K562 (cell line): ENCODE measurements at regions not wholly inside any gene's neighbourhood (a gene's known extent, or its start where the extent isn't known, plus 50 kb on each side); places are given as distances from the start of the nearest gene placed in this dataset.

Source experiments
- ATAC-seq: fragments of 200-7000 bp; cut with Tn5 transposase; 3 replicates; pipeline ENCODE4 v1.9.1; 2020; ENCODE audit warnings: moderate library complexity
- BruUV-seq: library from RNA; stranded (reverse); fragments of 400-500 nt; replicated peaks from 2 replicates; lab custom pipeline; 2021; lab: Mats Ljungman, UMichigan
- CTCF ChIA-PET: fragments of 300-600 bp; formaldehyde crosslinking; extraction: SDS; loops from one replicate; lab custom pipeline; 2021; ENCODE audit warnings: low intra/inter-chr PET ratio; lab: Yijun Ruan, JAX
- POLR2A ChIA-PET: fragments of 300-600, 350-650 bp; sonication (Branson Sonifier 250); formaldehyde crosslinking; extraction: SDS; loops from one replicate; lab custom pipeline; 2021; ENCODE audit warnings: antibody characterized with exemption, inconsistent platforms; lab: Yijun Ruan, JAX
- DNase-seq, 4 experiments: peaks; one replicate each; pipeline versions ENCODE4 v3.0.0 to v3.0.0-alpha.2; 2011 to 2018; ENCODE audit warnings: low spot score in 3 of 4, mixed read lengths in 3 of 4; ENCODE audit errors: extremely low read depth in 1 of 4
- FAIRE-seq: peaks from 2 replicates; lab custom pipeline; 2011; peaks lifted over from hg19 to GRCh38; lab: Jason Lieb, UNC
- H2AFZ ChIP-seq: 2 replicates; pipeline ENCODE4 v1.6.0; 2011; ENCODE audit warnings: low read depth, low read length, control low read depth, inconsistent platforms
- H3K27ac ChIP-seq: fragments of 200-600 bp; 3 replicates; pipeline ENCODE4 v1.8.0; 2011; ENCODE audit warnings: low read depth, mild to moderate bottlenecking, control low read depth, inconsistent platforms, low read length, moderate library complexity, mixed read lengths; ENCODE audit errors: extremely low read depth
- H3K27me3 ChIP-seq, 2 experiments: fragments of 300-600 bp in 1 of 2; 2 replicates in 1 of 2; 3 replicates in 1 of 2; pipeline versions ENCODE4 v1.6.0 to v1.8.0; 2011; ENCODE audit warnings: inconsistent platforms in 2 of 2, low read length in 2 of 2, mild to moderate bottlenecking in 1 of 2, mixed read lengths in 1 of 2, moderate library complexity in 1 of 2; ENCODE audit not compliant: control insufficient read depth in 2 of 2, insufficient read depth in 2 of 2
- H3K36me3 ChIP-seq: fragments of 300-600 bp; 3 replicates; pipeline ENCODE4 v1.8.0; 2011; ENCODE audit warnings: mild to moderate bottlenecking, low read length, inconsistent platforms; ENCODE audit not compliant: control insufficient read depth, insufficient read depth
- H3K4me1 ChIP-seq, 2 experiments: fragments of 200-600 bp in 1 of 2; replicated peaks in 1 of 2; 2 replicates in 1 of 2; 3 replicates in 1 of 2; pipeline versions ENCODE4 v1.5.1 to v1.8.0; 2011; ENCODE audit warnings: inconsistent platforms in 2 of 2, low read length in 2 of 2, mild to moderate bottlenecking in 1 of 2, mixed read lengths in 1 of 2, moderate library complexity in 1 of 2; ENCODE audit not compliant: control insufficient read depth in 2 of 2, insufficient read depth in 2 of 2
- H3K4me2 ChIP-seq: 2 replicates; pipeline ENCODE4 v1.6.1; 2011; ENCODE audit warnings: low read length, control low read depth, inconsistent platforms, mixed read lengths; ENCODE audit not compliant: insufficient read depth
- H3K4me3 ChIP-seq: fragments of 200-600 bp; sonication (generic), shearing (Covaris generic); 2 replicates; pipeline ENCODE4 v1.5.1; 2016; ENCODE audit warnings: control low read depth, inconsistent platforms
- H3K79me2 ChIP-seq: fragments of 200-600 bp; 3 replicates; pipeline ENCODE4 v1.8.0; 2011; ENCODE audit warnings: low read length, inconsistent platforms; ENCODE audit not compliant: control insufficient read depth, insufficient read depth
- H3K9ac ChIP-seq, 2 experiments: 2 replicates each; pipeline versions ENCODE4 v1.6.0 to v1.6.1; 2011; ENCODE audit warnings: low read depth in 2 of 2, low read length in 2 of 2, control low read depth in 1 of 2, inconsistent platforms in 1 of 2, mild to moderate bottlenecking in 1 of 2, mixed read lengths in 1 of 2; ENCODE audit not compliant: insufficient read depth in 1 of 2
- H3K9me1 ChIP-seq: one replicate; pipeline ENCODE4 v1.6.0; 2011; ENCODE audit warnings: inconsistent platforms, mild to moderate bottlenecking, low read length, moderate library complexity; ENCODE audit not compliant: control insufficient read depth, insufficient read depth
- H3K9me3 ChIP-seq: replicated peaks from 2 replicates; pipeline ENCODE4 v1.5.1; 2011; ENCODE audit warnings: low read depth, low read length, inconsistent platforms; ENCODE audit not compliant: control insufficient read depth, insufficient read depth
- H4K20me1 ChIP-seq: replicated peaks from 2 replicates; pipeline ENCODE4 v1.6.1; 2011; ENCODE audit warnings: low read length, inconsistent platforms, mixed read lengths; ENCODE audit not compliant: control insufficient read depth, insufficient read depth
- ARHGAP35 ChIP-seq: fragments of 450-650 bp; IDR thresholded peaks from 2 replicates; pipeline ENCODE4 v1.6.1; 2018; ENCODE audit not compliant: partially characterized antibody
- CBX8 ChIP-seq: fragments of 200-600 bp; sonication (generic); IDR thresholded peaks from 2 replicates; pipeline ENCODE4 v1.6.1; 2012; ENCODE audit warnings: borderline replicate concordance, mixed run types, low read depth, mild to moderate bottlenecking, moderate library complexity, mixed read lengths, low read length, control low read depth, inconsistent platforms; ENCODE audit not compliant: poor library complexity, severe bottlenecking; ENCODE audit errors: extremely low read depth
- HDAC6 ChIP-seq: IDR thresholded peaks from 2 replicates; pipeline ENCODE4 v1.6.1; 2012; ENCODE audit warnings: low read depth, mild to moderate bottlenecking, control low read depth, inconsistent platforms, low read length, moderate library complexity
- KLF6 ChIP-seq: fragments of 250-450 bp; sonication (Bioruptor Pico); IDR thresholded peaks from 2 replicates; pipeline ENCODE4 v1.4.0; 2020; ENCODE audit warnings: mild to moderate bottlenecking, moderate library complexity, borderline replicate concordance
- TARDBP ChIP-seq: fragments of 450-650 bp; IDR thresholded peaks from 2 replicates; pipeline ENCODE4 v1.6.1; 2016
- U2AF1 ChIP-seq: fragments of 200-400 bp; formaldehyde crosslinking; optimal IDR thresholded peaks from 2 replicates; pipeline ENCODE3; 2017; ENCODE audit warnings: mild to moderate bottlenecking, low read depth, low read length, moderate library complexity
- ZNF707 ChIP-seq: fragments of 250-450 bp; sonication (Bioruptor Pico); conservative IDR thresholded peaks from 2 replicates; pipeline ENCODE4 v1.8.0; 2022; ENCODE audit warnings: inconsistent platforms, mild to moderate bottlenecking, moderate library complexity
- WGBS: fragments of 100-300 bp; shearing (Covaris generic); methylation state at CpG from one replicate; pipeline ENCODE4 v1.1.6; 2016; ENCODE audit warnings: low coverage, mixed read lengths; ENCODE audit not compliant: insufficient coverage; ENCODE audit errors: missing lambda C conversion rate; 5-methylcytosine and 5-hydroxymethylcytosine counted together
- in situ Hi-C: fragments of 300-500 bp; cut with MboI; formaldehyde crosslinking; loops from 4 replicates; pipeline ENCODE4 v1.15.0; 2018; ENCODE audit warnings: inconsistent platforms, mixed read lengths
- intact Hi-C: fragments of 100-400 bp; cut with micrococcal nuclease; formaldehyde crosslinking; loops from 2 replicates; pipeline ENCODE4 v1.14.2; 2022
- TF ChIP-seq, protein P1 (sequence below): sonication (generic); formaldehyde crosslinking; IDR thresholded peaks from 2 replicates; pipeline ENCODE4 v1.8.0; 2022; ENCODE audit warnings: mild to moderate bottlenecking, low read depth, missing genetic modification reagents

DNA sequence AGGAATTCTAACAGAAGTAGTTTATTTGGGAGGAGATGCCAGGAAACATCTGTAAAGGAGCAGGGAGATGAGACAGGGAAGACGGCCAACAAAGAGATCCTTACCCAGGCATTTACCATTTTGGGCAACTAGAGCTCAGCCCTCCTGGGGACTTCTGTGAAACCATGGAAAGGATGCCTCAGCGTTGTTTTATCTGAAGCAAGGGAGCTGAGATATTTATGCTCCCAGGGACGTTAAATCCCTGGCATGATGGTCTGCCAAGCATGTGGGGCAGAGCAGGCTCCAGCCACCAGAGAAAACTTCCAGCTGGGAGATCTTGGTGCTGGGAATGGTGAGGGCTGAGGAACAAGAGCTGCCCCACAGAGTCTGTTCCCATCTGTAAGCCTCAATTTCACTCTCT lies 114.8 kb upstream of the FOXF1 start:
- H3K36me3 ChIP-seq, result no peaks in the 10 kb centered on the region
- no TSS peak for BruUV-seq
- TF ChIP-seq HDAC6 (no peak), CBX8 (no peak), KLF6 (CRISPR knock-in tag) (no peak), ARHGAP35 (no peak), ZNF707 (CRISPR knock-in tag) (no peak), U2AF1 (no peak), TARDBP (no peak)
- TF ChIP-seq, protein P1, sequence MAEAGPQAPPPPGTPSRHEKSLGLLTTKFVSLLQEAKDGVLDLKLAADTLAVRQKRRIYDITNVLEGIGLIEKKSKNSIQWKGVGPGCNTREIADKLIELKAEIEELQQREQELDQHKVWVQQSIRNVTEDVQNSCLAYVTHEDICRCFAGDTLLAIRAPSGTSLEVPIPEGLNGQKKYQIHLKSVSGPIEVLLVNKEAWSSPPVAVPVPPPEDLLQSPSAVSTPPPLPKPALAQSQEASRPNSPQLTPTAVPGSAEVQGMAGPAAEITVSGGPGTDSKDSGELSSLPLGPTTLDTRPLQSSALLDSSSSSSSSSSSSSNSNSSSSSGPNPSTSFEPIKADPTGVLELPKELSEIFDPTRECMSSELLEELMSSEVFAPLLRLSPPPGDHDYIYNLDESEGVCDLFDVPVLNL (CRISPR knock-in tag), result no peak
- ATAC-seq (no peak), DNase-seq (no peak), FAIRE-seq (no peak)
- no peak overlapping the region for H2AFZ ChIP-seq
- H3K79me2 ChIP-seq, result no peaks in the 10 kb centered on the region
- H3K9ac ChIP-seq, result no peak overlapping the region
- H3K27me3 ChIP-seq, result peaks cover 8 to 27% of the 10 kb centered on the region in 2 experiments
- ChIA-PET POLR2A (interaction anchor here (0.5 kb wide), 1 partner anchor 14 kb away, joined by 3 read pairs; no protein-coding TSS in a partner anchor), CTCF (no interaction called here)
- no peaks in the 10 kb centered on the region for H4K20me1 ChIP-seq
- intact Hi-C loops (no loop called here), in situ Hi-C loops (no loop called here)
- no peak overlapping the region for H3K4me3 ChIP-seq
- H3K4me1 ChIP-seq, result no peaks in the 10 kb centered on the region; a peak in 1 of 5 replicates
- H3K27ac ChIP-seq, result no peak overlapping the region
- no peaks in the 10 kb centered on the region for H3K9me3 ChIP-seq
- H3K9me1 ChIP-seq, result no peaks in the 10 kb centered on the region
- H3K4me2 ChIP-seq, result no peak overlapping the region
- 0% methylated on average over 3 of the region's 3 CpGs for WGBS
